Coronary artery (tissue), 2 donors: ENCODE measurements at regions not wholly inside any gene's neighbourhood (a gene's known extent, or its start where the extent isn't known, plus 50 kb on each side); places are given as distances from the start of the nearest gene placed in this dataset.

Experiments
- DNase-seq: peaks from one replicate; pipeline ENCODE4 v3.0.0-alpha.2; 2017; ENCODE audit warnings: low spot score
- H3K27ac ChIP-seq, 2 donors: fragments of 200-600 bp; sonication (generic); one replicate each; pipeline ENCODE4 v1.5.1; 2016 to 2019
- H3K4me3 ChIP-seq: fragments of 200-600 bp; sonication (generic); 2 replicates; pipeline ENCODE4 v1.5.1; 2016; ENCODE audit warnings: mild to moderate bottlenecking, moderate library complexity
- TF ChIP-seq, protein P1 (sequence below): fragments of 200-600 bp; sonication (generic); IDR thresholded peaks from one replicate; pipeline ENCODE4 v1.5.1; 2019; ENCODE audit warnings: antibody characterized with exemption

DNA sequence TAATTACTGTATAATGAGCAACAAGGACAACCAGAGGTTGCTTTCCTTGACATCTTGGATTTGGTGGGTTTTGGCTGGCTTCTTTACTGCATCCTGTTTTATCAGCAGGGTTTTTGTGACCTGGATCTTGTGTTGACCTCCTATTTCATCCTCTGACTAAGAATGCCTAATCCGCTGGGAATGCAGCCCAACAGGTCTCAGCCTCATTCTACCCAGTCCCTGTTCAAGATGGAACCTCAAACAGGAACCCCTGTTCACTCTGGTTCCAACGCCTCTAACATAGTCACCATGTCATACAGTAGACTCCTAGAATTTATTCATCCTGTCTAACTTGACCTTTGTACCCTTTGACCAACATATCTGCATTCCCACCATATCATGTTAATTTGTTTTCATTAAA is 183.8 kb upstream of the SOX9 start:
- TF ChIP-seq, protein P1, sequence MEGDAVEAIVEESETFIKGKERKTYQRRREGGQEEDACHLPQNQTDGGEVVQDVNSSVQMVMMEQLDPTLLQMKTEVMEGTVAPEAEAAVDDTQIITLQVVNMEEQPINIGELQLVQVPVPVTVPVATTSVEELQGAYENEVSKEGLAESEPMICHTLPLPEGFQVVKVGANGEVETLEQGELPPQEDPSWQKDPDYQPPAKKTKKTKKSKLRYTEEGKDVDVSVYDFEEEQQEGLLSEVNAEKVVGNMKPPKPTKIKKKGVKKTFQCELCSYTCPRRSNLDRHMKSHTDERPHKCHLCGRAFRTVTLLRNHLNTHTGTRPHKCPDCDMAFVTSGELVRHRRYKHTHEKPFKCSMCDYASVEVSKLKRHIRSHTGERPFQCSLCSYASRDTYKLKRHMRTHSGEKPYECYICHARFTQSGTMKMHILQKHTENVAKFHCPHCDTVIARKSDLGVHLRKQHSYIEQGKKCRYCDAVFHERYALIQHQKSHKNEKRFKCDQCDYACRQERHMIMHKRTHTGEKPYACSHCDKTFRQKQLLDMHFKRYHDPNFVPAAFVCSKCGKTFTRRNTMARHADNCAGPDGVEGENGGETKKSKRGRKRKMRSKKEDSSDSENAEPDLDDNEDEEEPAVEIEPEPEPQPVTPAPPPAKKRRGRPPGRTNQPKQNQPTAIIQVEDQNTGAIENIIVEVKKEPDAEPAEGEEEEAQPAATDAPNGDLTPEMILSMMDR, result no peak
- no peak overlapping the region for H3K27ac ChIP-seq
- H3K4me3 ChIP-seq, result no peak overlapping the region
- DNase-seq, result no peak

DNA sequence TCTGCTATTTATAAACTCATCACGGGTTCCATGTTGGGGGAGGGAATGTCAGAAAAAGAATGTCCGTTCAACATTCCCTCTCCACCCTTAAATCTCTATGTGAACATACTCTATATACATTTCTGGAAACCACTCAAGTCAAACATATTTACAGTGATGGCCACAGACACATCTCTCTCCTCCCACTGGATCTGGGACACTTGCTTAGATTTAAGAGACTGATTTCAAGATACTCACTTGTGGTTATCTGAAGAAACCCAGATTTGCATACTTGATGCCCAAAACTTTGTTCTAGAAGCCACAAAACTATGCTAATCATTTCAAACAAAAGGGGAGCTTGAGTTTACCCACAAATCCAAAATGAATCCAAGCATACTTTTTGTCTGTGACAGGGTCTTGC is 182.9 kb upstream of the SOX9 start:
- Histone ChIP-seq H3K27ac (peak overlapping the region; percentile 27 to 66), H3K4me3 (no peak overlapping the region)
- TF ChIP-seq, protein P1, result no peak
- no peak for DNase-seq

DNA sequence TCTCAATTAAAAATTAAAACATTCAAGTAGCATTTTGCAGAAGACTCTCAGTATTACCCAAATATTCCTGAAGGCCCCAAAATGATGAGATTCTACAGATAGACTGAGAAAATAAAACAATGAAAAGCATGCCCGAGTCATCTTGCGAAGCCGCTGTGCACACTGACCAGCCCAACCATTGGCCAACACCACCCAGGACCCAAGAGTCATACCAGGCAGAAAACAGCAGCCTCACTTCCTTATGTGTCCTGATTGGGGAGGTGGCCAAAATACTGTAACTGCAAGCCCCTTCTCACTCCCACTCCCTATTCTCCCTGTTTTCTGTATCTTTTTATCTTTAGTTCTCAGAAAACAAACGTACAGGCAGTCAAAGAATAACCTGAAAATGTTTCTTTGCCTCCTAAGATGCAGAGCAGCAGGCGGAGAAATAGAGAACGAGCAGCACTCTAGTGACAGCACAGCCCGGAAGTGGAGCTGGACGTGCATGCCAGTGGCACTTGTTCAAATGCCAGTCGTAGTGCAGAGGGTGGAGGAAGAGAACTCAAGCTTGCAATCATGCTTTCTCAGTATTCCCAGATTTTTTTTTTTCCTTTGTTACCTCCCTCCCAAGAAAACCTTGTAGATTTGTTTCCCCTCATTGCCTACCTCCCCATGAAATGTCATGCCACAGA is 182.3 kb upstream of the SOX9 start:
- Histone ChIP-seq H3K27ac (peak overlapping the region; percentile 27 to 66), H3K4me3 (peak overlapping the region; percentile 48)
- no peak for DNase-seq
- TF ChIP-seq, protein P1, result no peak

DNA sequence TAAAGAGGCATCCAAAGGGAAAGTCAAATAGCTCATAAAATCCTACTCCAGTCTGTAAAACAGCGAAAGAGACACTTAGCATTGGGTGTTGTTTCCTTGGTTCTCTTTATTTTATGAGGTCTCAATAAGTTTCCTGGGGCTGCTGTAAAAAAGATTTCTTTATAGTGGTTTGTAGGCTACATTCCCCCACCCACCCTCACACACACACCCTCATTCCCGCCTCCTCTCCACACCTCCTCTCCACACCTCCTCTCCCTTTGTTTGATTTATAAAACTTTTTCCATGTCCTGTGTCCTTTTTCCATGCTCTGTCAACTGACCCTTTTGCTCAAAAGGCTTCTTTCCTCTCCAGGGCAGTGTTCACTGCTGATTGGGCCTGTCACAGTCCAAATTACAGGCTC is 178.9 kb upstream of the SOX9 start:
- no peak for DNase-seq
- H3K27ac ChIP-seq, result no peak overlapping the region
- no peak overlapping the region for H3K4me3 ChIP-seq
- TF ChIP-seq, protein P1, result no peak

DNA sequence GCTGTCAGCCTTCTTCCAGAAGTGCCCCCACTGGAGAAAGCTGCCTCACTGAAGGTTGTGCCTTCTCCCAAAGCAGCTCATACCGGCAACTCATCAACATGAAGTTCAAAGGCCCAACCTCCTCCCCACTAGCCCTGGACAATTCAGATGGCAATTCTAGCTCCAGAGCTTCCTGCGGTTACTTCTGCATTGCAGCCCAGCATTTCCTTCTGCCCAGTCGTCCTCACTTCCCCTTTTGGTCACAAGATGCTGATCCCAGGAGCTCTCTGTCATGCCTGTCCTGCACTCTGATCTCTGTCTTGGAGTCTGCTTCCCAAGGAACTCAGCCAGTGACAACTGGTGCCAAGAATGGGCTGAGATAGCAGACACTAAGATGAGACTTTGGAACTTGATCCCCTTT is 178.2 kb upstream of the SOX9 start:
- no peak for DNase-seq
- Histone ChIP-seq H3K27ac (no peak overlapping the region), H3K4me3 (no peak overlapping the region)
- TF ChIP-seq, protein P1, result no peak

DNA sequence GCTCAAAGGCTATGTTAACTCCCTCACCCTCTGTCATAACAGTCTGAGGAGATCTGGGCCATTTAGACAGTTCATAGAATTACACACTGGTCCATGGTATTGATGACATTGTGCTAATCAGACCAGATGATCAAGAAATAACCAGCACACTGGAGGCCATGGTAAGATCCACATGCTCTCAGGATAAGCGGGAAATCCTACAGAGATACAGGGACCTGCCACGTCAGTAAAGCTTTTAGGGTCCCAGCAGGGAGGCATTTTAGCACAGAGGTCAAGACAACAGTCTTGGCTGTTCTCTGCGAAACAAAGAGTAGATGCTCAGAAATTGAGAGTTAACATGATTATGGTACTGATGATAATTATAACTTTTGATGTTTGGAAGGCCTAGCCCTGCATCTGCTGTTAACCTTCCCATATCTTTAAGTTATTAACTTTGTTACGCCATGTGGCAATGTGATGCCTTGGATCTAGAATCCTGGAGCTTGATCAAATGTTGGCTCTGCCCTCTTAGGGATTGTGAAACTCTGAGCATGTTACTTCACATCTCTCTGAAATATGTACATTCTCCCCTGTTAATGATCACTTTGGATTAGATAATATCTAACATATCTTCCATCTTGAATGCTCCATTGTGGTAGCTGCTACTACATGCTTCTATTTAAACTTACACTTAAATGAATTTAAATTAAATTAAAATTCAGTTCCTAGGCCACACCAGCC is 172.0 kb upstream of the SOX9 start:
- no peak for DNase-seq
- TF ChIP-seq, protein P1, result no peak
- no peak overlapping the region for H3K4me3 ChIP-seq
- no peak overlapping the region for H3K27ac ChIP-seq

DNA sequence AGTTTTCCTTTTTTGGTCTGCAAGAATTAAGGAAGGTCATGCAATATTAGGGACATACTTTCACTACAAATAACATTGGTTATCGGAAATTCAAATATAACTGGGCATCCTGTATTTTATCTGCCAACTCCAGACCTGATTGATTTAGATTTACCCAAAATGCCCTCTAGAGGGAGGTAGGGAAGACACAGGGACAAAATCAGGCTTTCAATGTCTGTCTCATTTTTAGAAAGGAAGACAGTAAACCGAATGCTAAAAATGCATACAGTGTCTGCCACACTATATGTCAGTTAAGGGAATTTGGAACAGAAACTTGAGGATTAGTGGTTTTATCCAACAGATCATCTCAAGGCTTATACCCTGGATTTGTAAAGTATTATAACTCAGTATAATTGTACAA is 161.7 kb upstream of the SOX9 start:
- no peak overlapping the region for H3K27ac ChIP-seq
- TF ChIP-seq, protein P1, result no peak
- H3K4me3 ChIP-seq, result no peak overlapping the region
- DNase-seq, result no peak
